ENCODE measurements at regions not wholly inside any gene's neighbourhood (a gene's known extent, or its start where the extent isn't known, plus 50 kb on each side); places are given as distances from the start of the nearest gene placed in this dataset.
"Not testable (repeated sequence)": the region's sequence is repeated elsewhere in the genome, so short reads cannot be mapped to it uniquely, and the experiment has no call there.

DNA sequence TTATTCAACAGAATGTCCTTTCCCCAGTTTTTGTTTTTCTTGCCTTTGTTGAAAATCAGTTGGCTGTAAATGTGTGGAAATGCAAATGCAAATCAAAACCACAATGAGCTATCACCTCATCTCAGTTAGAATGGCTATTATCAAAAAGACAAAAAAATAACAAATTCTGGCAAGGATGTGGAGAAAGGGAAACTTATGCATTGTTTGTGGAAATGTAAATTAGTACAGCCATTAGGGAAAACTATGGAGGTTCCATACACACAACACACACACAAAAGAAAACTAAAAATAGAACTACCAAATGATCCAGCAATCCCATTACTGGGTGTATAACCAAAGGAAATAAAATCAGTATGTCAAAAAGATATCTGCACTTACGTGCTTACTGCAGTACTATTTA, 518.8 kb upstream of the ATXN7L3B start:
- no peak overlapping the region for H3K4me3 Mint-ChIP-seq
- no peaks in the 10 kb centered on the region for H3K27me3 Mint-ChIP-seq
- DNase-seq (ENCODE audit: low spot score in 2 of 2) (no peak), ATAC-seq (replicated peaks; ENCODE audit: extremely low read depth, poor library complexity, severe bottlenecking) (no peak)
- no peaks in the 10 kb centered on the region for H3K4me1 Mint-ChIP-seq
- H3K36me3 Mint-ChIP-seq (ENCODE audit: insufficient read depth), result peaks cover 1% of the 10 kb centered on the region
- peaks cover 9% of the 10 kb centered on the region for H3K9me3 Mint-ChIP-seq
- H3K27ac Mint-ChIP-seq (ENCODE audit: low read depth), result no peak overlapping the region

DNA sequence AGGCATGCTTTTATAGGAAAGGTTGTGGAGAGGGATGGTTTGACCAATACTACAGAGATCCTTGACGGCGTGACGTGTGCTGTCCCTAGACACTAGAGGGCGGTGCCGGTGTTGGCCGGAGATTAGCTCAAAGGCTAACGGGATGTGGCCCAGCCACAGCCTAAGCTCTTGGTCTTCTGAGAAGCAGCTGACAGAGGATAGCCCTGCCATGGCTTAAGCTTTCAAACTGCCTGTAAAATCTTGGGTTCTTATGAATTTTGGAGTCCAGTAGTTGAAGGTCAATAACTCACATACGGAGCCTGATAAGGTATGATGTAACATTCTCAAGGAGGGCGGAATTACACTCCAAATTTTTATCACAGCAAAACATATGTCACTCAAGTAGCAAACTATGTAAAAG, 515.7 kb upstream of the ATXN7L3B start:
- no peaks in the 10 kb centered on the region for H3K4me1 Mint-ChIP-seq
- no peaks in the 10 kb centered on the region for H3K27me3 Mint-ChIP-seq
- DNase-seq (ENCODE audit: low spot score in 2 of 2), result no peak
- no peak overlapping the region for H3K4me3 Mint-ChIP-seq
- ATAC-seq (replicated peaks; ENCODE audit: extremely low read depth, poor library complexity, severe bottlenecking), result no peak
- no peak overlapping the region for H3K27ac Mint-ChIP-seq (ENCODE audit: low read depth)
- peaks cover 1% of the 10 kb centered on the region for H3K36me3 Mint-ChIP-seq (ENCODE audit: insufficient read depth)
- H3K9me3 Mint-ChIP-seq, result peaks cover 10% of the 10 kb centered on the region

DNA sequence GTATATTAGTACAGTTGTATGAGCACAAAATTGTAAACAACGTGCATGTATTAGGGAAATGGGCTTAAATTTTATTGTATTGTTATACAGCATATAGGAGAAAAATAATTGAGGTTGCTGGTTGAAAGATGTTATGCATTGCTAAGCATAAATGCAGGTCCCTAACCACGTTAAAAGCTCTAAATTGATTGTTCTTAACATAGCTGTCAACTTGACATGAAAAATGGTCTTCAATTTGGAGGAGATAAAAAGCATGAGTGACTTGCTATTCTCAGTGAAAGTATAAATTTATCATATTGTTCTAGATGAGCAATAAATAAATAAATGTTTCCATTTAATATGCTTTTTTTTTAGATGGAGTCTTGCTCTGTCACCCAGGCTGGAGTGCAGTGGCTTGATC, 506.6 kb upstream of the ATXN7L3B start:
- H3K4me1 Mint-ChIP-seq, result no peaks in the 10 kb centered on the region
- H3K9me3 Mint-ChIP-seq, result no peaks in the 10 kb centered on the region
- H3K4me3 Mint-ChIP-seq, result no peak overlapping the region

DNA sequence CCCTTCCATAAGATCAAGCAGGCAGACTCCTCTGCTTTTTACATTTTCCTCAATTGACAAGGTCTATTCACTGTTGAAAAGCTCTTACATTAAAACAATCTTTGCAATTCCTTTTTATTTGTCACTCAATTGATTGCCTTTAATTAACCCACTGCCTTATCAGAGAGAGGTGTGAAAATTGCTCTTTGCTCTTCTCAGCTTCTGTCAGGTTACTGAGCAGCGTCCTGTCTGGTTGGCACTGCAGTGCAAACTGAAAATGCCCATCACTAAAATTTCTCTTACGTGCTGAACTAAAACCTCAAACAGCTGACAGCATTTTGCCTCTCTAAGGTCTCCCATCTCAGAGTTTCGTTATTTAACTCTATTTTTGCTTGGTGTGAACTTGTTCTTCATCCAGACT, 504.1 kb upstream of the ATXN7L3B start:
- no peaks in the 10 kb centered on the region for H3K4me1 Mint-ChIP-seq
- H3K4me3 Mint-ChIP-seq, result no peak overlapping the region
- H3K27me3 Mint-ChIP-seq, result no peaks in the 10 kb centered on the region

More for the DNA sequence above, 506.6 kb upstream of the ATXN7L3B start:
- Mint-ChIP-seq H3K36me3 (ENCODE audit: insufficient read depth) (peaks cover 3% of the 10 kb centered on the region), H3K27me3 (no peaks in the 10 kb centered on the region), H3K27ac (ENCODE audit: low read depth) (no peak overlapping the region)
- ATAC-seq (replicated peaks; ENCODE audit: extremely low read depth, poor library complexity, severe bottlenecking) (no peak), DNase-seq (ENCODE audit: low spot score in 2 of 2) (no peak)

DNA sequence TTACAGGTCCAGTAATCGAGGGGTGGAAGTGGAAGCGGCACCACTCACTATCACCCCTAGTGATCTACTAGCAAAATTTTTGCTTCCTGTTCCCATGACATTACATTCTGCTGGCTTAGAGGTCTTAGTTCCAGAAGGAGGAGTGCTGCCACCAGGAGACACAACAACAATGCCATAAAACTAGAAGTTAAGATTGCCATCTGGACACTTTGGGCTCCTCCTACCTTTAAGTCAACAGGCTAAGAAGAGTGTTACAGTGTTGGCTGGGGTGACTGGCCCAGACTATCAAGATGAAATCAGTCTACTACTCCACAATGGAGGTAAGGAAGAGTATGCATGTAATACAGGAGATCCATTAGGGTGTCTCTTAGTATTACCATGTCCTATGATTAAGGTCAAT, 498.5 kb upstream of the ATXN7L3B start:
- not testable (repeated sequence) for H3K4me3 Mint-ChIP-seq; H3K36me3 Mint-ChIP-seq (ENCODE audit: insufficient read depth); H3K4me1 Mint-ChIP-seq; H3K9me3 Mint-ChIP-seq; H3K27me3 Mint-ChIP-seq; ATAC-seq (replicated peaks; ENCODE audit: extremely low read depth, poor library complexity, severe bottlenecking); DNase-seq (ENCODE audit: low spot score in 2 of 2); H3K27ac Mint-ChIP-seq (ENCODE audit: low read depth)

More for the DNA sequence above, 504.1 kb upstream of the ATXN7L3B start:
- no peaks in the 10 kb centered on the region for H3K9me3 Mint-ChIP-seq
- no peak overlapping the region for H3K27ac Mint-ChIP-seq (ENCODE audit: low read depth)
- ATAC-seq (replicated peaks; ENCODE audit: extremely low read depth, poor library complexity, severe bottlenecking), result no peak
- peaks cover 3% of the 10 kb centered on the region for H3K36me3 Mint-ChIP-seq (ENCODE audit: insufficient read depth)
- no peak for DNase-seq (ENCODE audit: low spot score in 2 of 2)

DNA sequence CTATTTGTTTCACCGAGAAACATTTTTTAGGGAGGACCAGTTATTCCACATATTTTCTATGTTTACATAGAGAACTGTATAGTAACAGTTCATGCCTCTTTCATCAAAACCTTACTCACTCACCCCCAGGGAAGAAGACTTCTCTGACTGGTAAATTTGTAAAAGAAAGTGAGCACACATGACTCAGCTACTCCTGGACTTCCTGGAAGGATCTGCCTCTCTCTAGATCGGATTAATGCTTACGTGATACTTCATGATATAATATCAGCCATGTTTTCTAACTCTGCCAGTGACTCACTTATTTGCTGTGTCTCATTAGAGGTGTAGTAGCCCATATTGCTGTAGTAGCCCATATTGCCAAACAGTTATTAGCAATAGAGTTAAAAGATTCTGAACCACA, 494.3 kb upstream of the ATXN7L3B start:
- peaks cover 1% of the 10 kb centered on the region for H3K36me3 Mint-ChIP-seq (ENCODE audit: insufficient read depth)
- no peaks in the 10 kb centered on the region for H3K9me3 Mint-ChIP-seq
- no peak overlapping the region for H3K4me3 Mint-ChIP-seq
- no peaks in the 10 kb centered on the region for H3K27me3 Mint-ChIP-seq
- H3K27ac Mint-ChIP-seq (ENCODE audit: low read depth), result no peak overlapping the region
- no peaks in the 10 kb centered on the region for H3K4me1 Mint-ChIP-seq
- DNase-seq (ENCODE audit: low spot score in 2 of 2) (no peak), ATAC-seq (replicated peaks; ENCODE audit: extremely low read depth, poor library complexity, severe bottlenecking) (no peak)

DNA sequence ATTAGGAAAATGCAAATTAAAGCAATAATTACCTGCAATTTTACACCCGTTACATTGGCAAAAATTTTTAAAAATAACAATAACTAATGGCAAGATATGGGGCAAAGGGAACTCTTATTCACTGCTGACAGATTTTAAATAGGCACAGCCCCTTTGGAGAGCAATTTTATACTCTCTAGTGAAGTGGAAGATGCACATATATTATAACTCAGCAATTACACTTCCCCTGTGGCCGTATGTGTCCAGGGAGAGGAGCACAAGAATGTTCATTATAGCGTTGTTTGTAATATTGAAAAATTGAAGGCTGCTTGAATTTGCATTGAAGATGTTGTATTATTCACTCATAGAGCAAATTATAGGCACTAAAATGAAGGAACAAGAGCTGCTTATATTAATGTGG, 488.3 kb upstream of the ATXN7L3B start:
- H3K27me3 Mint-ChIP-seq, result no peaks in the 10 kb centered on the region
- ATAC-seq (replicated peaks; ENCODE audit: extremely low read depth, poor library complexity, severe bottlenecking) (no peak), DNase-seq (ENCODE audit: low spot score in 2 of 2) (no peak)
- H3K4me3 Mint-ChIP-seq, result no peak overlapping the region
- H3K27ac Mint-ChIP-seq (ENCODE audit: low read depth), result no peak overlapping the region
- no peaks in the 10 kb centered on the region for H3K9me3 Mint-ChIP-seq
- no peaks in the 10 kb centered on the region for H3K4me1 Mint-ChIP-seq
- no peaks in the 10 kb centered on the region for H3K36me3 Mint-ChIP-seq (ENCODE audit: insufficient read depth)

DNA sequence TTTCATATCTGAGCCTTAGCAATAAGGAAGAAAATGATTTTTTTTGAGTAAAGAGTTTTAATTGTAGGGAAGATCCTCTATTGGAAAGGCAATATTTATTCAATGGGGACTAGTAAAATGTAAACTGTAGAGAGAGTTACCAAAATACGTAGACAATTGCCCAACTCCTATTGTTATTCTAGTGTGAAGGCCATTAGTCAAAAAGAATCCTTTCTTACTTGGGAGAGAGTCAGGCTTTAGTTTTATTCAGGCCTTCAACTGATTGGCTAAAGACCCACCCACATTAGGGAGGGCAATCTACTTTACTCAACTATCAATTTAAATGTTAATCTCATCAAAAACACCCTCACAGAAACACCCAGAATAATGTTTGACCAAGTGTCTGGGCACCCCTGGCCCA, 485.8 kb upstream of the ATXN7L3B start:
- DNase-seq (ENCODE audit: low spot score in 2 of 2) (no peak), ATAC-seq (replicated peaks; ENCODE audit: extremely low read depth, poor library complexity, severe bottlenecking) (no peak)
- Mint-ChIP-seq H3K27me3 (no peaks in the 10 kb centered on the region), H3K27ac (ENCODE audit: low read depth) (no peak overlapping the region), H3K4me1 (no peaks in the 10 kb centered on the region), H3K9me3 (no peaks in the 10 kb centered on the region), H3K4me3 (no peak overlapping the region), H3K36me3 (ENCODE audit: insufficient read depth) (no peaks in the 10 kb centered on the region)

DNA sequence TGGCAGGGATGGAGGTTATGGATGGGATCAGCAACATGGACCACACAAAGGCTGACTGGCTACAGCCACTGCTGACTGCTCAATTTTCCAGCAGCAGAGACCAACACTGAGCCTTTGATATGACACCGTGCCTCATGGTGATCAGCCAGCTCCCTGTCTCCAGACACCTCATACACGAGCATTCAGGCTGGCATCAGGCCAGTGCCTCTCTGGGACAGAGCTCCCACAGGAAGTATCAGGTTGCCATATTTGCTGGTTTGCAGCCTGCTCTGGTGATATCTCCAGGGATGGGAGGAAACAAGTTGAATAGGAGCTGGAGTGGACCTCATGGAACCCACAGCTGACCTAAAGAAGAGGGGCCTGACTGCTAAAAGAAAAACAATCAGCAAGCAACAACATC, 471.2 kb upstream of the ATXN7L3B start:
- Mint-ChIP-seq H3K36me3 (ENCODE audit: insufficient read depth) (no peaks in the 10 kb centered on the region), H3K4me1 (no peaks in the 10 kb centered on the region), H3K4me3 (no peak overlapping the region), H3K27ac (ENCODE audit: low read depth) (no peak overlapping the region), H3K27me3 (no peaks in the 10 kb centered on the region), H3K9me3 (peaks cover 37% of the 10 kb centered on the region)
- ATAC-seq (replicated peaks; ENCODE audit: extremely low read depth, poor library complexity, severe bottlenecking), result no peak
- no peak for DNase-seq (ENCODE audit: low spot score in 2 of 2)

DNA sequence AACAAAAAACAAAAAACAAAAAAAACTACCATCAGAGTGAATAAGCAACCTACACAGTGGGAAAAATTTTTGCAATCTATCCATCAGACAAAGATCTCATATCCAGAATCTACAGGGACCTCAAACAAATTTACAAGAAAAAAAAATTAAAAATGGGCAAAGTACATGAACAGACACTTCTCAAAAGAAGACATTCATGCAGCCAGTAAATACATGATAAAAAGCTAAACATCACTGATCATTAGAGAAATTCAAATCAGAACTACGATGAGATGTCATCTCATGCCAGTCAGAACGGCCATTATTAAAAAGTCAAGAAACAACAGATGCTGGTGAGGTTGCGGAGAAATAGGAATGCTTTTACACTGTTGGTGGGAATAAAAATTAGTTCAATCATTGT, 466.5 kb upstream of the ATXN7L3B start:
- ATAC-seq (replicated peaks; ENCODE audit: extremely low read depth, poor library complexity, severe bottlenecking) (no peak), DNase-seq (ENCODE audit: low spot score in 2 of 2) (no peak)
- Mint-ChIP-seq H3K4me1 (no peaks in the 10 kb centered on the region), H3K36me3 (ENCODE audit: insufficient read depth) (no peaks in the 10 kb centered on the region), H3K4me3 (no peak overlapping the region), H3K27me3 (no peaks in the 10 kb centered on the region), H3K27ac (ENCODE audit: low read depth) (no peak overlapping the region), H3K9me3 (peaks cover 33% of the 10 kb centered on the region)

DNA sequence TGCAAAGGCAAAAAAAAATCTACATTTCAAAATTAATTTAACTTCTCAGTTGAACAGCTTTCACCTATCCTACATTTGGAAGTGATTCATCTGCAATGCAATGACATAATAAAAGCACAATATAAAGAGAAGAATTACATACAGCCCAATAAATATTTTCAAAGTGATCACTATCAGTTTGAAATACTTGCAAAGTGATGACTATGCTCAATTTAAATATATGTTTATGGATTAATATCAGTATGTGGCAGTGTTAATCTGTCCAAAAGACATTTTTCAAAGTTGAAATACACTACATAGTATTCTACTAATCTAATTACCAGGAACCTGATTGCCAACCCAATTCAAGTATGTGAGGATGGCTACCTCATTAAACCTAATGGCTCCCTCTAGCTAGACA, 460.7 kb upstream of the ATXN7L3B start:
- no peaks in the 10 kb centered on the region for H3K27me3 Mint-ChIP-seq
- peaks cover 2% of the 10 kb centered on the region for H3K9me3 Mint-ChIP-seq
- ATAC-seq (replicated peaks; ENCODE audit: extremely low read depth, poor library complexity, severe bottlenecking), result no peak
- no peaks in the 10 kb centered on the region for H3K36me3 Mint-ChIP-seq (ENCODE audit: insufficient read depth)
- DNase-seq (ENCODE audit: low spot score in 2 of 2), result no peak
- no peak overlapping the region for H3K27ac Mint-ChIP-seq (ENCODE audit: low read depth)
- H3K4me3 Mint-ChIP-seq, result no peak overlapping the region
- H3K4me1 Mint-ChIP-seq, result no peaks in the 10 kb centered on the region

DNA sequence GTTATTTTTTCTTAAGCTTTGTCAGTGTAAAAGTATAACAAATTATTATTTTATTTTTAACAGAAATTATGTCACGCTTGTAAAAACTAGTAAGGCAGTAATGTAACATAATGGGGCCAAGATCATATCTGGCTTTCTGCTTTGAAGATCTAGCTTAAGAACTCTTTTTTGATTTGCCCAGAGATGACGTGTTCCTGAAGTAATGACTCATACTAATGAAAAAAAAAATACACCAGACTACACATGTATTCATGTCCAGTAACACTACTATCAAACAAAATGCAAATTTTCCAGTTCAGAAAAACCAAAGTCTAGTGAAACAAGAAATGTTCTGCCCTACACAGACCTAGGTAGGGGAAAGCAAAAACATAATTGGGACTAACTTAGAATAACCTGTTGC, 432.2 kb upstream of the ATXN7L3B start:
- Mint-ChIP-seq H3K36me3 (ENCODE audit: insufficient read depth) (no peaks in the 10 kb centered on the region), H3K4me3 (no peak overlapping the region), H3K9me3 (no peaks in the 10 kb centered on the region), H3K27me3 (no peaks in the 10 kb centered on the region), H3K27ac (ENCODE audit: low read depth) (no peak overlapping the region), H3K4me1 (no peaks in the 10 kb centered on the region)
- no peak for DNase-seq (ENCODE audit: low spot score in 2 of 2)
- ATAC-seq (replicated peaks; ENCODE audit: extremely low read depth, poor library complexity, severe bottlenecking), result no peak

DNA sequence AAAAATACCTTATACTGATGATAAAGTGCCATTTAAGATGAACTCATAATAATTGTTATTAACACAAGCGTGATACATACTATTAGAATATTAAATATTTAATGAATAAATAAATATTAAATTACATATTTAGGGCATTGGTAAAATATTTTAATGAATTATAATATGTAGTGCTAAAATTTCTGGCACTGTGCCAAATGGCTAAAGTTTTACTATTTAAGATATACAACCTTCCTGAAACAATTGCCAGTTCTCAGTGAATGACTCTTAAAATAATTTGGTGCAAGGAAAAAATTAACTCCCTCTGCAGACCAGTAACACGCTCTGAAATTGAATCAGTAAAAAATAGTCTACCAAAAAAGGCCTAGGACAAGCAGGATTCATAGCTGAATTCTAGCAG, 428.9 kb upstream of the ATXN7L3B start:
- Mint-ChIP-seq H3K4me1 (no peaks in the 10 kb centered on the region), H3K27ac (ENCODE audit: low read depth) (no peak overlapping the region), H3K27me3 (no peaks in the 10 kb centered on the region), H3K9me3 (no peaks in the 10 kb centered on the region), H3K4me3 (no peak overlapping the region), H3K36me3 (ENCODE audit: insufficient read depth) (no peaks in the 10 kb centered on the region)
- ATAC-seq (replicated peaks; ENCODE audit: extremely low read depth, poor library complexity, severe bottlenecking) (no peak), DNase-seq (ENCODE audit: low spot score in 2 of 2) (no peak)

DNA sequence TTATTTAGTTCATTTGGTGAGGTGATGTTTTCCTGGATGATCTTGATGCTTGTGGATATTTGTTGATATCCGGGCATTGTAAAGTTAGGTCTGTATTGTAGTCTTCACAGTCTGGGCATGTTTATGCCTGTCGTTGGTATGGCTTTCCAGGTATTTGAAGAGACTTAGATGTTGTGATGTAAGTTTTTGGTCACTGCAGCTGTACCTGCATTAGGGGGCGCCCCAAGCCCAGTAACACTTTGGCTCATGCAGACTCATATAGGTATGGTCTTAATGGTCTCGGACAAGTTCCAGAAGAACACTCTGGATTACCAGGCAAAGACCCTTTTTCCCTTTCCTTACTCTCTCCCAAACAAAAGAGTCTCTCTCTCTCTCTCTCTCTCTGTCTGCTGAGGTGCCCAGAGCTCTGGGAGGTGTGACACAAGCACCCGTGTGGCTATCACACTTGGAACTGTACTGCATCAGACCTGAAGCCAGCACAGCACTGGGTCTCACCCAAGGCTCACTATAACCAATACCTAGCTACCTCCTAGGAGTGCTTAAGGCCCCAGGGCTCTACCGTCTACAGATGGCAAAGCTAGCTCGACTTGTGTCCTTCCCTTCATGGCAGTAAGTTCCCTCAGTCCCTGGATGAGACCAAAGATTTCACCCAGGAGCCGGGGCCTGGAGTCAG, 425.8 kb upstream of the ATXN7L3B start:
- DNase-seq (ENCODE audit: low spot score in 2 of 2), result no peak
- peak; percentile 32 for ATAC-seq (replicated peaks; ENCODE audit: extremely low read depth, poor library complexity, severe bottlenecking)
- Mint-ChIP-seq H3K9me3 (peaks cover 10% of the 10 kb centered on the region), H3K4me1 (no peaks in the 10 kb centered on the region), H3K4me3 (no peak overlapping the region), H3K27ac (ENCODE audit: low read depth) (no peak overlapping the region), H3K27me3 (no peaks in the 10 kb centered on the region), H3K36me3 (ENCODE audit: insufficient read depth) (no peaks in the 10 kb centered on the region)

All from central memory CD8-positive, alpha-beta T cell (primary cell).